K562 (cell line): ENCODE measurements at regions not wholly inside any gene's neighbourhood (a gene's known extent, or its start where the extent isn't known, plus 50 kb on each side); places are given as distances from the start of the nearest gene placed in this dataset.

Experiments used
- ATAC-seq: fragments of 200-7000 bp; cut with Tn5 transposase; 3 replicates; pipeline ENCODE4 v1.9.1; 2020; ENCODE audit warnings: moderate library complexity
- BruUV-seq: library from RNA; stranded (reverse); fragments of 400-500 nt; replicated peaks from 2 replicates; lab custom pipeline; 2021; lab: Mats Ljungman, UMichigan
- CTCF ChIA-PET: fragments of 300-600 bp; formaldehyde crosslinking; extraction: SDS; loops from one replicate; lab custom pipeline; 2021; ENCODE audit warnings: low intra/inter-chr PET ratio; lab: Yijun Ruan, JAX
- POLR2A ChIA-PET: fragments of 300-600, 350-650 bp; sonication (Branson Sonifier 250); formaldehyde crosslinking; extraction: SDS; loops from one replicate; lab custom pipeline; 2021; ENCODE audit warnings: antibody characterized with exemption, inconsistent platforms; lab: Yijun Ruan, JAX
- DNase-seq, 4 experiments: peaks; one replicate each; pipeline versions ENCODE4 v3.0.0 to v3.0.0-alpha.2; 2011 to 2018; ENCODE audit warnings: low spot score in 3 of 4, mixed read lengths in 3 of 4; ENCODE audit errors: extremely low read depth in 1 of 4
- FAIRE-seq: peaks from 2 replicates; lab custom pipeline; 2011; peaks lifted over from hg19 to GRCh38; lab: Jason Lieb, UNC
- H2AFZ ChIP-seq: 2 replicates; pipeline ENCODE4 v1.6.0; 2011; ENCODE audit warnings: low read depth, low read length, control low read depth, inconsistent platforms
- H3K27ac ChIP-seq: fragments of 200-600 bp; 3 replicates; pipeline ENCODE4 v1.8.0; 2011; ENCODE audit warnings: low read depth, mild to moderate bottlenecking, control low read depth, inconsistent platforms, low read length, moderate library complexity, mixed read lengths; ENCODE audit errors: extremely low read depth
- H3K27me3 ChIP-seq, 2 experiments: fragments of 300-600 bp in 1 of 2; 2 replicates in 1 of 2; 3 replicates in 1 of 2; pipeline versions ENCODE4 v1.6.0 to v1.8.0; 2011; ENCODE audit warnings: inconsistent platforms in 2 of 2, low read length in 2 of 2, mild to moderate bottlenecking in 1 of 2, mixed read lengths in 1 of 2, moderate library complexity in 1 of 2; ENCODE audit not compliant: control insufficient read depth in 2 of 2, insufficient read depth in 2 of 2
- H3K36me3 ChIP-seq: fragments of 300-600 bp; 3 replicates; pipeline ENCODE4 v1.8.0; 2011; ENCODE audit warnings: mild to moderate bottlenecking, low read length, inconsistent platforms; ENCODE audit not compliant: control insufficient read depth, insufficient read depth
- H3K4me1 ChIP-seq, 2 experiments: fragments of 200-600 bp in 1 of 2; replicated peaks in 1 of 2; 2 replicates in 1 of 2; 3 replicates in 1 of 2; pipeline versions ENCODE4 v1.5.1 to v1.8.0; 2011; ENCODE audit warnings: inconsistent platforms in 2 of 2, low read length in 2 of 2, mild to moderate bottlenecking in 1 of 2, mixed read lengths in 1 of 2, moderate library complexity in 1 of 2; ENCODE audit not compliant: control insufficient read depth in 2 of 2, insufficient read depth in 2 of 2
- H3K4me2 ChIP-seq: 2 replicates; pipeline ENCODE4 v1.6.1; 2011; ENCODE audit warnings: low read length, control low read depth, inconsistent platforms, mixed read lengths; ENCODE audit not compliant: insufficient read depth
- H3K4me3 ChIP-seq: fragments of 200-600 bp; sonication (generic), shearing (Covaris generic); 2 replicates; pipeline ENCODE4 v1.5.1; 2016; ENCODE audit warnings: control low read depth, inconsistent platforms
- H3K79me2 ChIP-seq: fragments of 200-600 bp; 3 replicates; pipeline ENCODE4 v1.8.0; 2011; ENCODE audit warnings: low read length, inconsistent platforms; ENCODE audit not compliant: control insufficient read depth, insufficient read depth
- H3K9ac ChIP-seq, 2 experiments: 2 replicates each; pipeline versions ENCODE4 v1.6.0 to v1.6.1; 2011; ENCODE audit warnings: low read depth in 2 of 2, low read length in 2 of 2, control low read depth in 1 of 2, inconsistent platforms in 1 of 2, mild to moderate bottlenecking in 1 of 2, mixed read lengths in 1 of 2; ENCODE audit not compliant: insufficient read depth in 1 of 2
- H3K9me1 ChIP-seq: one replicate; pipeline ENCODE4 v1.6.0; 2011; ENCODE audit warnings: inconsistent platforms, mild to moderate bottlenecking, low read length, moderate library complexity; ENCODE audit not compliant: control insufficient read depth, insufficient read depth
- H3K9me3 ChIP-seq: replicated peaks from 2 replicates; pipeline ENCODE4 v1.5.1; 2011; ENCODE audit warnings: low read depth, low read length, inconsistent platforms; ENCODE audit not compliant: control insufficient read depth, insufficient read depth
- H4K20me1 ChIP-seq: replicated peaks from 2 replicates; pipeline ENCODE4 v1.6.1; 2011; ENCODE audit warnings: low read length, inconsistent platforms, mixed read lengths; ENCODE audit not compliant: control insufficient read depth, insufficient read depth
- BRD9 ChIP-seq: fragments of 450-650 bp; IDR thresholded peaks from 2 replicates; pipeline ENCODE4 v1.6.1; 2018; ENCODE audit warnings: low read depth; ENCODE audit not compliant: partially characterized antibody
- CEBPB ChIP-seq: fragments of 450-650 bp; IDR thresholded peaks from 2 replicates; pipeline ENCODE4 v1.6.1; 2016; ENCODE audit warnings: missing genetic modification characterization, missing compliant biosample characterization
- CEBPG ChIP-seq, 3 experiments: fragments of 200-800 bp in 1 of 3; sonication (Bioruptor generic) in 1 of 3; sonication (generic) in 1 of 3; formaldehyde crosslinking in 1 of 3; IDR thresholded peaks in 2 of 3; conservative IDR thresholded peaks in 1 of 3; 2 replicates each; pipeline versions ENCODE4 v1.6.1 to v1.8.0; 2016 to 2022; ENCODE audit warnings: missing compliant biosample characterization in 2 of 3, missing genetic modification characterization in 2 of 3, mild to moderate bottlenecking in 1 of 3, missing genetic modification reagents in 1 of 3
- ERF ChIP-seq: fragments of 450-650 bp; formaldehyde crosslinking; IDR thresholded peaks from 2 replicates; pipeline ENCODE4 v1.4.0; 2020; ENCODE audit warnings: mild to moderate bottlenecking, mixed read lengths
- ETS2 ChIP-seq: IDR thresholded peaks from 2 replicates; pipeline ENCODE4 v1.6.1; 2016; ENCODE audit warnings: borderline replicate concordance, missing genetic modification characterization, mild to moderate bottlenecking, moderate library complexity, missing compliant biosample characterization; ENCODE audit not compliant: poor library complexity, severe bottlenecking
- GTF2A2 ChIP-seq: IDR thresholded peaks from 2 replicates; pipeline ENCODE4 v1.6.1; 2016; ENCODE audit warnings: mild to moderate bottlenecking, missing genetic modification characterization, missing compliant biosample characterization
- HDAC3 ChIP-seq: fragments of 450-650 bp; IDR thresholded peaks from 2 replicates; pipeline ENCODE4 v1.6.1; 2018; ENCODE audit warnings: borderline replicate concordance, mild to moderate bottlenecking, moderate library complexity; ENCODE audit not compliant: partially characterized antibody
- HMGN3 ChIP-seq: IDR thresholded peaks from 2 replicates; pipeline ENCODE4 v1.6.1; 2011; ENCODE audit warnings: borderline replicate concordance, low read depth, mild to moderate bottlenecking, mixed read lengths, low read length; ENCODE audit not compliant: insufficient read length; ENCODE audit errors: extremely low read depth
- NR1H2 ChIP-seq: sonication (generic); formaldehyde crosslinking; IDR thresholded peaks from 2 replicates; pipeline ENCODE4 v1.4.0; 2020; ENCODE audit warnings: mild to moderate bottlenecking, missing genetic modification reagents
- NUFIP1 ChIP-seq: fragments of 450-650 bp; IDR thresholded peaks from 2 replicates; pipeline ENCODE4 v1.6.1; 2018; ENCODE audit not compliant: partially characterized antibody
- PURB ChIP-seq: sonication (generic); formaldehyde crosslinking; IDR thresholded peaks from 2 replicates; pipeline ENCODE4 v1.9.0; 2021; ENCODE audit warnings: low read depth, mild to moderate bottlenecking, missing genetic modification reagents
- RBM22 ChIP-seq: fragments of 200-400 bp; formaldehyde crosslinking; IDR thresholded peaks from 2 replicates; pipeline ENCODE4 v1.6.1; 2018; ENCODE audit warnings: low read length, low read depth; ENCODE audit not compliant: poor library complexity, severe bottlenecking
- SPI1 ChIP-seq: IDR thresholded peaks from 2 replicates; pipeline ENCODE4 v1.6.1; 2011; ENCODE audit warnings: low read depth, low read length, control low read depth, borderline replicate concordance
- USF1 ChIP-seq: sonication (generic); formaldehyde crosslinking; IDR thresholded peaks from 2 replicates; pipeline ENCODE4 v1.9.0; 2022; ENCODE audit warnings: mild to moderate bottlenecking, missing genetic modification reagents
- ZNF263 ChIP-seq: sonication (generic); formaldehyde crosslinking; IDR thresholded peaks from 2 replicates; pipeline ENCODE4 v1.8.0; 2022; ENCODE audit warnings: mild to moderate bottlenecking, missing genetic modification reagents, borderline replicate concordance
- ZNF507 ChIP-seq: conservative IDR thresholded peaks from 2 replicates; pipeline ENCODE4 v1.6.1; 2017; ENCODE audit warnings: missing genetic modification characterization, missing compliant biosample characterization
- ZNF830 ChIP-seq: fragments of 250-450 bp; sonication (Bioruptor Pico); IDR thresholded peaks from 2 replicates; pipeline ENCODE4 v1.5.0; 2021; ENCODE audit warnings: mild to moderate bottlenecking
- WGBS: fragments of 100-300 bp; shearing (Covaris generic); methylation state at CpG from one replicate; pipeline ENCODE4 v1.1.6; 2016; ENCODE audit warnings: low coverage, mixed read lengths; ENCODE audit not compliant: insufficient coverage; ENCODE audit errors: missing lambda C conversion rate; 5-methylcytosine and 5-hydroxymethylcytosine counted together
- in situ Hi-C: fragments of 300-500 bp; cut with MboI; formaldehyde crosslinking; loops from 4 replicates; pipeline ENCODE4 v1.15.0; 2018; ENCODE audit warnings: inconsistent platforms, mixed read lengths
- intact Hi-C: fragments of 100-400 bp; cut with micrococcal nuclease; formaldehyde crosslinking; loops from 2 replicates; pipeline ENCODE4 v1.14.2; 2022

- Histone ChIP-seq H3K4me3 (no peak overlapping the region), H3K4me2 (no peak overlapping the region), H3K36me3 (peaks cover 45% of the 10 kb centered on the region), H4K20me1 (peaks cover 21% of the 10 kb centered on the region), H2AFZ (no peak overlapping the region), H3K4me1 (no peaks in the 10 kb centered on the region), H3K9me1 (no peaks in the 10 kb centered on the region), H3K27ac (no peak overlapping the region), H3K9ac (no peak overlapping the region)
- no peak for ATAC-seq
- no TSS peak for BruUV-seq
- ChIA-PET CTCF (no interaction called here), POLR2A (interaction anchor here (2.0 kb wide), 1 partner anchor 8 kb away, joined by 13 read pairs; no protein-coding TSS in a partner anchor)
- in situ Hi-C loops (loop anchor here (5.0 kb wide), 1 partner anchor 97 kb away; no protein-coding TSS in a partner anchor), intact Hi-C loops (loop anchor here (5.0 kb wide), 2 partner anchors 372 to 417 kb away; no protein-coding TSS in a partner anchor)
- WGBS, result 41% methylated on average over 1 of the region's 1 CpG
- DNase-seq, result no peak
- no peak for FAIRE-seq
- TF ChIP-seq CEBPB (tag) (no peak), ETS2 (no peak), ZNF830 (CRISPR knock-in tag) (no peak), NR1H2 (no peak)
- TF ChIP-seq, all 486 proteins: peak for 0
- H3K27me3 ChIP-seq, result no peaks in the 10 kb centered on the region
- no peaks in the 10 kb centered on the region for H3K9me3 ChIP-seq
- H3K79me2 ChIP-seq, result peaks cover 16% of the 10 kb centered on the region; the same call in 2 of the 3 replicates
These were observed 127.1 kb upstream of the KCNJ15 start for GRCh38 chr21:38129711-38130110.

GRCh38 chr21:38133240-38133639 lies 123.6 kb upstream of the KCNJ15 start:
- Histone ChIP-seq H3K79me2 (peaks cover 20% of the 10 kb centered on the region; the same call in 2 of the 3 replicates), H4K20me1 (peaks cover 6% of the 10 kb centered on the region; the same call in 1 of the 2 replicates), H3K27me3 (no peaks in the 10 kb centered on the region), H3K4me1 (no peaks in the 10 kb centered on the region), H3K4me2 (no peak overlapping the region), H3K9me3 (no peaks in the 10 kb centered on the region), H3K27ac (no peak overlapping the region), H2AFZ (no peak overlapping the region), H3K9me1 (no peaks in the 10 kb centered on the region), H3K36me3 (peaks cover 15% of the 10 kb centered on the region; the same call in 2 of the 3 replicates), H3K9ac (no peak overlapping the region), H3K4me3 (no peak overlapping the region)
- in situ Hi-C loops, result no loop called here
- ChIA-PET POLR2A (no interaction called here), CTCF (no interaction called here)
- WGBS, result 84% methylated on average over 3 of the region's 3 CpGs
- BruUV-seq, result no TSS peak
- FAIRE-seq (no peak), ATAC-seq (no peak), DNase-seq (no peak)
- intact Hi-C loops, result no loop called here
- TF ChIP-seq CEBPG (CRISPR knock-in tag; IDR thresholded peaks at IDR 0.05) (no peak), CEBPG (tag; conservative IDR thresholded peaks at IDR 0.05 in 1 of 2, IDR thresholded peaks at IDR 0.05 in 1 of 2) (no peak), HDAC3 (no peak), ZNF507 (tag) (no peak), RBM22 (no peak), ERF (CRISPR knock-in tag) (no peak), PURB (no peak), SPI1 (no peak), ZNF263 (CRISPR knock-in tag) (no peak), HMGN3 (no peak), NUFIP1 (no peak), USF1 (CRISPR knock-in tag) (no peak), BRD9 (no peak), GTF2A2 (no peak)
